Activated CD4-positive, alpha-beta T cell treated with anti-CD3 and anti-CD28 coated beads, Interleukin-2, Interleukin-4, amounts not matched to agents 100 ng/mL and 50 ng/mL, durations not matched to agents 16 hours and 8 hours (primary cell): ENCODE measurements at regions not wholly inside any gene's neighbourhood (a gene's known extent, or its start where the extent isn't known, plus 50 kb on each side); places are given as distances from the start of the nearest gene placed in this dataset.
"Not testable (repeated sequence)": the region's sequence is repeated elsewhere in the genome, so short reads cannot be mapped to it uniquely, and the experiment has no call there.

Source experiments
- DNase-seq: peaks from one replicate; pipeline ENCODE4 v3.0.0-alpha.2; 2020; ENCODE audit warnings: low spot score

DNA sequence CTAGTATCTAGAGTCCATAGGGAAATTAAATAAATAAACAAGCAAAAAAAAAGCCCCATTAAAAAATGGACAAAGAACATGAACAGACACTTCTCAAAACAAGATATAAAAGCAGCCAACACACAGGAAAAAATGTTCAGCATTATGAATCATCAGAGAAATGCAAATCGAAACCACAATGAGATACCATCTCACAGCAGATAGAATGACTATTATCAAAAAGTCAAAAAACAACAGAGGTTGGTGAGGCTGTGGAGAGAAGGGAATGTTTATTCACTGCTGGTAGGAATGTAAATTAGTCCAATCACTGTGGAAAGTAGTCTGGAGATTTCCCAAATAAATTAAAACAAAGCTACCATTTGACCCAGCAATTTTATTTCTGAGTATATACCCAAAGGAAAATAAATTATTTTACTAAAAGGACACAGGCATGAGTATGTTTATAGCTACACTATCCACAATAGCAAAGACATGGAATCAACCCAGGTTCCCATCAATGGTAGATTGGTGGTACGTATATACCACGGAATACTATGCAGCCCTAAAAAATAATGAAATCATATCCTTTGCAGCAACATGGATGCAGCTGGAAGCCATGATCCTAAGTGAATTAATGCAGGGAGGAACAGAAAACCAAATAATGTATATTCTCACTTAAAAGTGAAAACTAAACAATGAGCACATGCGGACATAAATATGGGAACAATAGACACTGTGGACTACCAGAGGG is 366.5 kb upstream of the SEMA3C start:
- peak; percentile 2 for DNase-seq

DNA sequence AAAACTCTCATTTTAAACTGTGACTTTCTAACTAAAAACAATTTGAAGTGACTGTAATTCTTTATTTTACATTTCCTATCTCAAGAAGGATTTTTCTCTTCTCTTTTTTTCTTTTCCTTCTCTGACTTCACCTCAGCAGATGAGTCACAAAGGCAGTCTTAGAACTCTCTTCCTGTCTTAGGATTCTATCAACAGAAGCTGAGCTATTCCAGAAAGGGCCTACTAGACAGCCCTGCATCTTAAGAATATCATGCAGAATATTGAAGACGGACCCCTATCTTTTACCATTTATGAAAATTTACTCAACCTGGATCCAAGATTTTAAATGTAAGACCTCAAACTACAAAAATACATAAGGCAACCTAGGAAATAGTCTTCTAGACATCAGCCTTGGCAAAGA is 365.7 kb upstream of the SEMA3C start:
- DNase-seq, result no peak

DNA sequence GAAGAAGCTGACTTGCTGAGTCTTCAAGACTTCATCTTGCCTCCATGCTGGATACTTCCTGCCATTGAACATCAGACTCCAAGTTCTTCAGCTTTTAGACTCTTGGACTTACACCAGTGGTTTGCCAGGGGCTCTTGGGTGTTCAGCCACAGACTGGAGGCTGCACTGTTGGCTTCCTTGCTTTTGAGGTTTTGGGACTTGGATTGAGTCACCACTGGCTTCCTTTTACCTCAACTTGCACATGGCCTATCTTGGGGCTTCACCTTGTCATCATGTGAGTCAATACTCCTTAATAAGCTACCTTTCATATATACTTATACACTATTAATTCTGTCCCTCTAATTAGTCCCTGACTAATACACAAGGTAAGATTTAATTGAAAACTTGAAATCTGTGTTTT is 361.7 kb upstream of the SEMA3C start:
- no peak for DNase-seq

DNA sequence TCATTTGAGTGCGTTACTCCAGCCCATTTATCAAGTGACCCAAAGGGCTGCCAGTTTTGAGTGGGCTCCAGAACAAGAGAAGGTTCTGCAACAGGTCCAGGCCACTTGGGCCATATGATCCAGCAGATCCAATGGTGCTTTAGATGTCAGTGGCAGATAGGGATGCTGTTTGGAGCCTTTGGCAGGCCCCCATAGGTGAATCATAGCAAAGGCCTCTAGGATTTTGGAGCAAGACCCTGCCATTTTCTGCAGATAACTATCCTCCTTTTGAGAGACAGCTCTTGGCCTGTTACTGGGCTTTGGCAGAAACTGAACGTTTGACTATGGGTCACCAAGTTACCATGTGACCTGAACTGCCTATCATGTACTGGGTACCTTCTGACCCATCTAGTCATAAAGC is 358.8 kb upstream of the SEMA3C start:
- DNase-seq, result no peak

GRCh38 chr7:81273601-81274397 is 354.9 kb upstream of the SEMA3C start:
- no peak for DNase-seq

GRCh38 chr7:81272176-81272575 is 353.3 kb upstream of the SEMA3C start:
- no peak for DNase-seq

GRCh38 chr7:81268551-81268950 is 349.7 kb upstream of the SEMA3C start:
- no peak for DNase-seq

GRCh38 chr7:81267508-81267907 is 348.7 kb upstream of the SEMA3C start:
- no peak for DNase-seq

DNA sequence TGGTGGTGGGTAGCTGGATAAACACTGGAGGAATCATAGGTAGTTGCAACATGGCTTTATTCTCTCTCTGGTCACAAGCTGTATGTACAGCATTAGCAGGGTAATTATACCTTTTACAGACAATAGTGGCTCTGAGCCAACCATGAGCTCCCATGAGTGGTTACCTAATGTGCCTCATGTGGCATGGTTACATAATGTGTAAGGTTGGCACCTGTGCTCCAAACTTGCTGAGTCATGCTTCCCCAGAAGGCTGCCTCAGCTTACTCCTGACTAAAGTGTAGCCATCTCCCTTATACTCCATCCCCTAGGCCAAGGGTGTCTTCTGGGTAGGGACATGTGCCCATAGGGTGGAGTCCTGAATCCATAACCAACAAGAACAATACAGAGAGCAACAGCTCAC is 345.3 kb upstream of the SEMA3C start:
- DNase-seq, result no peak

- DNase-seq, result no peak
These were observed 341.3 kb upstream of the SEMA3C start for GRCh38 chr7:81260152-81260551.

DNA sequence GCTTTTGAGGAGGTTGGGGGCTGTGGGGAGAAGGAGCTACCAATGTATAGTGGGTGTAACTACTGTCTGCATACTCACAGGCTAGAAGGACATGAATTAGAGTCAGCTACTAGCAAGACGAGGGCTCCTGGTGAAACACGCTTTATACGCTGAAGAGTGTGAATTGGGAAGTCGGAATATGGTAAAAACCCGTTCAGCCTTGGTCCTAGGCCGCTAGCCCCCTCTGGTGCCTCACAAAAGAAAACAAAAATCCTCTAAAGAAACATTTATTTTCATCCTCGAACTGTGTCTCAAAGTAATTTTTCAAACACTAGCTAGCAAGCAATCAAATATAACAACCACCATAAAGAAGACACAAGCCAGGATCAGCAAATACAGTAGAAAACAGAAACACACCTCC is 338.1 kb upstream of the SEMA3C start:
- DNase-seq, result no peak

DNA sequence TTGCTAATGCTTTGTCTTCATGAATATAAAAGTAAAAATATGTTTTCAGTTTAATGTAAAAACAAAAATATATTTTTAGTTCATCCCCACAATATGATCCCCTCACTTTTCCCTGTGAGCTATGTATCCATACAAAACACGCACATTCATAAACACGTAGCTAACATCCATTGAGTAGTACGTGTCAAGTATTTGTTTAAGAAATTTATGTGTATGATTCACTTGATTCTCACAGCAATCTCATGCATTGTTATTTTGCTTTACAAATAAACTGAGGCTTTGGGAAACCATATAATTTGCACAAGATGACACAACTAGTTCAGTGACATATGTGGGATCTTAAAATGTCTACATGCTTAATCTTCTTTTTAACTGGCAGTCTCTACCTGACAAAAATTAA is 329.6 kb upstream of the SEMA3C start:
- no peak for DNase-seq

DNA sequence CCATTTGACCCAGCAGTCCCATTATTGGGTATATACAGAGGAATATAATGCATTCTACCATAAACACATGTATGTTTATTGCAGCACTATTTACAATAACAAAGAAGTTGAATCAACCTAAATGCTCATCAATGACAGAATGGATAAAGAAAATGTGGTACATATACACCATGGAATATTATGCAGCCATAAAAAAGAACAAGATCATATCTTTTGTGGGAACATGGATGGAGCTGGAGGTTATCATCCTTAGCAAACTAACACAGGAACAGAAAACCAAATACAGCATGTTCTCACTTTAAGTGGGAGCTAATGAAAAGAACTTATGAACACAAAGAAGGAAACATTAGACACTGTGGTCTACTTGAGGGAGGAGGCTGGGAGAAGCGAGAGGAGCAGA is 328.5 kb upstream of the SEMA3C start:
- DNase-seq, result not testable (repeated sequence)

GRCh38 chr7:81245353-81245752 is 326.5 kb upstream of the SEMA3C start:
- DNase-seq, result no peak

- DNase-seq, result no peak
These were observed 325.4 kb upstream of the SEMA3C start for GRCh38 chr7:81244224-81244623.

- DNase-seq, result no peak
These were observed 317.7 kb upstream of the SEMA3C start for GRCh38 chr7:81236560-81236959.

- no peak for DNase-seq
These were observed 317.1 kb upstream of the SEMA3C start for GRCh38 chr7:81235997-81236396.

- no peak for DNase-seq
These were observed 316.0 kb upstream of the SEMA3C start for GRCh38 chr7:81234896-81235295.

DNA sequence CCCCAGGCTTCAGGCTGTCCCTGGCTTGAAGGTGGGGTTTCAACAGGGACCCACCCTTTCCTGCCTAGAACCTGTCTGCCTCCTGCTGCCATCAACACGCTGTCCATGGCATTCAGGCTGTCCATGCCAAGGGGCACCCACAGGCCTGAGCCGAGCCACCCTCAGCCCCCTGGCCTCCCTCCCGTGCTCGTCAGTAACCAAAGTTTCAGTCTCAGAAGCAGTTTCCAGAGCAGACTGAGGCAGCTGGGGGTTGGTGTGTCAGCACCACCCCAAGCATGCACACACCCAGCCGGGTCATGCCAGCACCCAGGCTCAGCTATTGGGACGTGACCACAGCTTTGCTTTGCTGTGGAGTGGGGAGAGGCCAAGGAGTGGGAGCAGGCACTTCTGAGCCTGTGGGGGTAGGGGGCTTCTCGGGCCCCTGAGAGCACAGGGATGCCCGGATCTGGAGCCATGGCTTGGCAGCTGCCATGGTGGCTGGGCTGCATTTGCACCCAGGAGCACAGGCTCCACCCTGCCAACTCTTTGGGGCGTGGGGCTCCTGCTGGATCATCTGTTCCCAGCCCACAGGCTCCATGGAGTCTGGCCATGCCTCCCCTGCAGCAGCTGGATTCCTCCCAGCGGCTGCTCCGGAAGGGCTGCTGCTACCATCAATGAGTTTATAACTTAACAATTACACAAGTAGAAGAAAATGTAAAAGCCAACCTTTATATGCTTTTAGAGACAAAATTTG is 314.5 kb upstream of the SEMA3C start:
- no peak for DNase-seq

GRCh38 chr7:81232084-81232799 is 313.4 kb upstream of the SEMA3C start:
- DNase-seq, result no peak

GRCh38 chr7:81231301-81231838 is 312.5 kb upstream of the SEMA3C start:
- DNase-seq, result no peak

GRCh38 chr7:81226234-81226633 is 307.4 kb upstream of the SEMA3C start:
- no peak for DNase-seq
